Large intestine (tissue), 3 donors: ENCODE measurements at regions not wholly inside any gene's neighbourhood (a gene's known extent, or its start where the extent isn't known, plus 50 kb on each side); places are given as distances from the start of the nearest gene placed in this dataset.
A peak's percentile ranks its signal among the peaks of the same experiment; 100 is the strongest.

Experiments
- DNase-seq, 2 donors: peaks; one replicate each; pipeline versions ENCODE4 v3.0.0 to v3.0.0-alpha.2; 2013
- H3K27ac ChIP-seq: one replicate; pipeline ENCODE4 v1.5.1; 2013; ENCODE audit warnings: low read length
- H3K27me3 ChIP-seq: 2 replicates; pipeline ENCODE4 v1.6.1; 2013; ENCODE audit warnings: low read length; ENCODE audit not compliant: control insufficient read depth, insufficient read depth
- H3K36me3 ChIP-seq: 2 replicates; pipeline ENCODE4 v1.6.1; 2013; ENCODE audit warnings: low read length; ENCODE audit not compliant: control insufficient read depth, insufficient read depth
- H3K4me1 ChIP-seq: one replicate; pipeline ENCODE4 v1.6.1; 2013; ENCODE audit warnings: low read length; ENCODE audit not compliant: control insufficient read depth, insufficient read depth
- H3K4me3 ChIP-seq: one replicate; pipeline ENCODE4 v1.5.1; 2013; ENCODE audit warnings: low read length
- H3K9me3 ChIP-seq: one replicate; pipeline ENCODE4 v1.6.1; 2013; ENCODE audit warnings: mild to moderate bottlenecking, low read depth, low read length, moderate library complexity; ENCODE audit not compliant: control insufficient read depth
- WGBS: methylation state at CpG from one replicate; pipeline ENCODE4 v1.1.5; 2013; ENCODE audit warnings: low lambda C conversion rate; ENCODE audit not compliant: insufficient coverage; 5-methylcytosine and 5-hydroxymethylcytosine counted together

DNA sequence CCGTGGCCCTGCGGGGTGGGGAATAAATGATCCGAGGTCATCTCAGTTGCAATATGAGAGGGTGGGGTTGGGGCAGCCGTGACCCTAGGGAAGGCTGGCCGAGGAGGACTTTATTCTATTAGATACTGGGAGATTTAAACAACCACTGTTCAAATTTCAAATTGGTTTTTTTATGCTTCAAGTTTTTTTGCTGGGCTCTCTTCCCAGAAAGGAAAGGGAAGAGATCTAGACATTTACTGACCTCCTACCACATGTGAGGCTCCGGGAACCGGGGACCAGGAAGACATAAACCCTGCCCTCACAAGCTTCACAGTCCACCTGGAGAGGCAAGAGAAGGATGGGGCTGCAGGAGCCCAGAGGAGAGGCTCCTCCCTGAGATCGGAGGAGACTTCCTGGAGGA lies 207.3 kb downstream of the FOXD2 start:
- no peak overlapping the region for H3K4me3 ChIP-seq
- no peaks in the 10 kb centered on the region for H3K9me3 ChIP-seq
- H3K4me1 ChIP-seq: peaks cover 10% of the 10 kb centered on the region
- no peak overlapping the region for H3K27ac ChIP-seq
- WGBS: 60% methylated on average over 1 of the region's 8 CpGs
- H3K36me3 ChIP-seq: no peaks in the 10 kb centered on the region
- peak in 1 of 2 donors; percentile 21 for DNase-seq
- H3K27me3 ChIP-seq: no peaks in the 10 kb centered on the region

DNA sequence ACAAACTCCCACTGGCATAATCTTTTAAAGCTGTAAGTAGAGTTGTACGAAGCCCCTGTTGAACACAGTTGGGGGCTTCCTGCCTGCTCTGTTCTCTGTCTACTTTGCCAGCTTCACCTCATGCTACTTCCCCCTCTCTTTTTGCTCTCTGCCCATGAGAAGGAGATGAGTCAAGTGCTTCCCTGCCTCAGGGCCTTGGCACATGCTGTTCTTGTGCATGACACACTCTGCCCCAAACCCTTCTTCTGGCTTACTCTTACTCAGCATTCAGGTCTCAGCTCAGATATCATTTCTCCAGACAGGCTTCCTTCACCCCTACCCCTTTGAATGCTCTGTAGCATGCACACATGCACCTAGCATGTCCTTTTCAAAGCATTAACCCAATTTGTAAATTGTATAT lies 208.8 kb downstream of the FOXD2 start:
- Histone ChIP-seq H3K27ac (no peak overlapping the region), H3K9me3 (no peaks in the 10 kb centered on the region), H3K27me3 (no peaks in the 10 kb centered on the region), H3K36me3 (no peaks in the 10 kb centered on the region), H3K4me1 (peaks cover 24% of the 10 kb centered on the region), H3K4me3 (no peak overlapping the region)
- DNase-seq: no peak
- WGBS: no CpG with 5 or more reads among the region's 1 CpG

DNA sequence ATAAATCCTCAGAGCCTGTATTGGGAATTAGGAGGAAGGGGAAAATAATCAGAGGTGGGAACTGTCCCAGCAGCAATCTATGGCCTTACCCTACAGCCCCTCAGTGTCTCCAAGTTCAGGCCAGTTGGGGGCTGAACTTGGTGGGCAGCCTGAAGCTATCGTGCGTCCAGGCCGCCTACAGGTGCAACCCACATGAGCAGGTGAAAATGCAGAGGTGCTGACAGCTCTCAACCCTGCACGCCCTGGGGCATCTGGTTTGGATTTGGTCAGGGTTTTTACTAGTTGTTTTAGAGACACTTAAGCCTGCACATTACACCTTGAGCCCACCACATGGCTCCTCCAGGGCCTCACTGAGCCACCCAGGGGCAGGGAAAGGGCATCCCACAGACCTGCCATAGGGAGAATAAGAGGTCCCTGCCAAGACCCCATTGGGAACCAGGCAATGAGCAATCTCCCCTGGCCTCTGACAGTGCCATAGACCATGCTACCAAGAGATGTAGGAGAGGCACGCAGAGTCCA lies 209.5 kb downstream of the FOXD2 start:
- Histone ChIP-seq H3K27me3 (no peaks in the 10 kb centered on the region), H3K9me3 (no peaks in the 10 kb centered on the region), H3K4me1 (peaks cover 31% of the 10 kb centered on the region), H3K4me3 (no peak overlapping the region), H3K27ac (no peak overlapping the region), H3K36me3 (no peaks in the 10 kb centered on the region)
- WGBS: no CpG with 5 or more reads among the region's 5 CpGs
- no peak for DNase-seq

DNA sequence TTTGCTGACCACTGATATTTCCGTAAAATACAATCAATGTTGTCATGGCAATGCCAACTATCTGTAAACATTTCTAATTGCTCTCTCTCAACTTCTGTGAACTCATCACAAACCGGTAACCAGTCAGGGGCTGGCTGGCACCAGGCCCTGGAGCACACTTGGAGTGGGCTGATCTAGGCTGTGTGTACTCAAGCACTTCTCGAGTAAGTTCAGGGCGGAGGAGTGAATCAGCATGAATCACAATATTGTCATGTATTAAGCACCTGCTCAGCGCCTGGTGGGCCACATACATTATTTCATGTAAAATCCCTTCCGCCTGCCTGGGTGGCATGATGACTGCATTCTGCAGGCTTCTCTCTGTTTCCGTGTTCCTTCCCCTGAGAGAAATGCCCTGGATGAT lies 212.4 kb downstream of the FOXD2 start:
- Histone ChIP-seq H3K9me3 (no peaks in the 10 kb centered on the region), H3K36me3 (no peaks in the 10 kb centered on the region), H3K27ac (peak overlapping the region; percentile 81), H3K4me1 (peaks cover 34% of the 10 kb centered on the region), H3K4me3 (no peak overlapping the region), H3K27me3 (no peaks in the 10 kb centered on the region)
- DNase-seq: peak; percentile 57 to 82
- WGBS: no CpG with 5 or more reads among the region's 7 CpGs

DNA sequence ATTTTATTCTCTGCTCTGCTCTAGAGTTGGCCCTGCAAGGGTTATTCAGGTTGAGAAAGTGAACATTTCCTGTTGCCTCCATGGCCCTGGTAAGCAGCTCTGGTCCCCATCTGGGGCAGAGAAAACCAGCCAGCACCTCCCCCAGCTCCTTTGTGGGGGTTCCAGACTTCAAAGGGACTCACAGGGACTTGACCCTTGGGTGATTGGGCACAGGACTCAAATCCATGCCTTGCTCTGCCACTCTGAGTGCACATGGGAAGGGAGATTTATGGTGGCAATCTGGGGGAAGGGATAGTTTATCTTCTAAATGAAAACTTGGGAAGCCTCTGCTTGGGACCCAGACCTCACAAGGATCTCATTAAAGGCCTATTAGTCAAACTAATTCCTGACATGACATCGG lies 212.8 kb downstream of the FOXD2 start:
- no peaks in the 10 kb centered on the region for H3K27me3 ChIP-seq
- WGBS: no CpG with 5 or more reads among the region's 1 CpG

DNA sequence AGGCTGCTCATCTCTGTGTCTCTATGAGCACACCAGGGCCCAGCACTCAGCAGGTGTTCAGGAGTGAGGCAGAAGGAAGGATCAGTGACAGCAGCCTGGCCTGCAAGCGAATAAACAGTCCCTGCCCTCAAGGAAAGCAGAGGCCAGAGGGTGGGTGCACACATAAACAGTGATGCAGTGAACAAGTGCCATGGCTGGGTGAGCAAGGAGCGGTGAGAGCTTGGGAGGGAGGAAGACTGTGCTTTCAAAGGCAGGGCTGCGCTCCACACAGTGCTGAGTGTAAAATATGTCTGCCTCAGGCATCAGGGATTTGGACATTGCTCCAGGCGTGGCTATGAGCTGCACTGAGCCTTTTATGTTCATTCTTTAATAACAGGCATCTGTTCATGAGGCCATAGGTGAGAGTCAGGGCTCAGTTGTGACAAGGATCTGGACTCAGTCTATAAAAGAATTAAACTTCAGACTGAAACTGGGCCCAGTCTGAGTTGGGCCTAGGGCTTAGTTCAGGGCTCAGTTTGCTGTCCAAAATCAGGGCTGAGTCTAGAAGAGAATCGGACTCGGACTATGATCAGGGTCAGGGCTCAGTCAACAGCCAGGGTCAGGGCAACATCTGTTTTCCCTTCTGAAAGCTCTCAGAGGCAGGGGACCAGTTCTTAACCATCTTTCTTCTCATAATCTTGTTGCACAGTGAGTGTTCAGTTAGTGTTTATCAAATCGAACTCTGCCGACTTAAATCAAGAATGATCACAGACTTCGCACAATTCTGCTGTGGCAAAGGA lies 213.7 kb downstream of the FOXD2 start:
- peak; percentile 77 to 93 for DNase-seq
- Histone ChIP-seq H3K4me1 (peaks cover 34% of the 10 kb centered on the region), H3K36me3 (no peaks in the 10 kb centered on the region)

More for the DNA sequence above, 212.8 kb downstream of the FOXD2 start:
- Histone ChIP-seq H3K36me3 (no peaks in the 10 kb centered on the region), H3K9me3 (no peaks in the 10 kb centered on the region), H3K27ac (peak overlapping the region; percentile 81), H3K4me1 (peaks cover 34% of the 10 kb centered on the region), H3K4me3 (no peak overlapping the region)
- no peak for DNase-seq

DNA sequence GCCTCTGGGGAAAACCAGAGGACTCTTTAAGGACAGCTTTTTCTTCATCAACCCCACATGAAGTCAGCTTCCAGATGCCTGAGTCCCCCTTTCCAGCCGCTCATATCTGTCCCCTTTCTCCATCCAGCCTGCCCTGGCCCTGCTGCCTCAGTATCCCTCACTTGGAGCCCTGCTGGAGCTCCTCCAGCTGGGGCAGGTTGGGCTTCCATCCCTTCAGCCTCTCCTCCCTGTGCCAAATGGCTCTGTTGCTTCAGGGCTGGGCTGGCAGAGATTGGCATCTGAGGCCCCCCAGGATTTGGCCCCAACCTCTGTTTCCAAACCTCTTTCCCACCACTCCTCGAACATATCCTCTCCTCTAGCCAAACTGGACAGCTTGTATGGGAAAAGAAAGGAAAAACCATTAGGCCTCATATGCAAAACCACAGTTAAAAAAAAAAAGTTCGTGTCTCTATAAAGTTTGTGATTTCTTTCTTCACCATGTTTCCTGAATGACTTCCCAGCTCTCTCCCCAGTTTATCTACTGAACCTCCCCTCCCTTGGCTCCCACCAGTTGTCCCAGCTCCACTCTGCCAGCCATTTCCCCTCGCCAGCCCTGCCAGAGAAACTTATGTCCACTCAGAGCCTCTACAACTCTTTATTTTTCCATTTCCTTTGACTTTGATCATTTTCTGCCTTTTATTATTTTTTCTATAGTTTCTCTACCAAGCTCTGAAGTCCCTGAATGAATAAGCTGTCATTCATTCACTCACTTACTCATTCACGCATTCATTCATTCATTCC lies 217.9 kb downstream of the FOXD2 start:
- Histone ChIP-seq H3K27ac (no peak overlapping the region), H3K36me3 (no peaks in the 10 kb centered on the region), H3K4me1 (peaks cover 22% of the 10 kb centered on the region), H3K9me3 (no peaks in the 10 kb centered on the region), H3K4me3 (no peak overlapping the region), H3K27me3 (no peaks in the 10 kb centered on the region)
- no peak for DNase-seq
- 100% methylated on average over 2 of the region's 5 CpGs for WGBS

More for the DNA sequence above, 213.7 kb downstream of the FOXD2 start:
- Histone ChIP-seq H3K4me3 (no peak overlapping the region), H3K27ac (peak overlapping the region; percentile 81), H3K9me3 (no peaks in the 10 kb centered on the region), H3K27me3 (no peaks in the 10 kb centered on the region)
- no CpG with 5 or more reads among the region's 9 CpGs for WGBS

DNA sequence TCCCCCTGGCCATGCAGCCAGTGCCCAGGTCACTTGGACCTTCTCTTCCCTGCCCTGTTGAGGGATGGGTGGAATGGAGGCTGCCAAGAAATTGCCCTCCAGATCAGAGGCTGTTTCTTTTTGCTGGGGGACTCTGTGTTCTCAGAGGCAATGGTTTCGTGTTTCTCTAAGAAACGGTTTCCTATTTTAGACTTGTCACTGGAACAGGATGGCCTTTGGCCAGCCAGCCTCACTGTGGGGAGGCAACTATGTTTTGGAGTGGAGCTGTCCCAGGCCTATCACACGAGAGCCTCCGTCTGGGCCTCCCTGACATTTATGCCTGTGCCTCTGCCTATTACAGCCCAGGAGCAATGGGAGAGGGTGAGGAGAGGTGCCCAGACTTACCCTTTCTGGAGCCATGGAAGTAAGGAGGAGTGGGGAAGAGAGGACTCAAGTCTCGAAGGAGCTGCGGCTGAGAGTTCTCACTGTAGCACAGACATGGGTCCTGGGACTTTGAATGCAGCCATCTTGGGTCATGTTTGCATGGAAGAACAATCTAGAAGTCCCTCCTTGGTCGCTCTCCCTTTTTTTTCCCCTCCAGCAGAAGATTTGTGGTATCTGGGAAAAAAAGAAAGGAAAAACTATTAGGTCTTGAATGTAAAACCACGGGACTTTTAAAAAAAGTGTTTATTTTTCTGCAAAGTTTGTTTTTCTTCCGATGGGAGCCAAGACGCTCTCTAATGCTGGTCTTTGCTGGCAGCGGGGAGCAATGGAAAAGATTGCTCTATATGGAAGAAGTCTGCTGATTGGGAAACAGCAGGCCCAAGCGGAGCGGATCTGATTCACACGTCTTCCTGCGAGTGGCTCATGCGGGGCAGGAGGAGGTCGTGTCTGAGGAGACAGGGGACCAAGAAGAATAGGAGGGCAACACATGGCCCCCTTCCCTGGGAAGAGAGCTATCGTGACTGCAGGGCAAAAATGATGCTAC lies 219.2 kb downstream of the FOXD2 start:
- no CpG with 5 or more reads among the region's 18 CpGs for WGBS
- Histone ChIP-seq H3K27ac (no peak overlapping the region), H3K4me1 (peaks cover 10% of the 10 kb centered on the region), H3K9me3 (no peaks in the 10 kb centered on the region), H3K27me3 (no peaks in the 10 kb centered on the region), H3K36me3 (no peaks in the 10 kb centered on the region), H3K4me3 (no peak overlapping the region)
- DNase-seq: no peak

DNA sequence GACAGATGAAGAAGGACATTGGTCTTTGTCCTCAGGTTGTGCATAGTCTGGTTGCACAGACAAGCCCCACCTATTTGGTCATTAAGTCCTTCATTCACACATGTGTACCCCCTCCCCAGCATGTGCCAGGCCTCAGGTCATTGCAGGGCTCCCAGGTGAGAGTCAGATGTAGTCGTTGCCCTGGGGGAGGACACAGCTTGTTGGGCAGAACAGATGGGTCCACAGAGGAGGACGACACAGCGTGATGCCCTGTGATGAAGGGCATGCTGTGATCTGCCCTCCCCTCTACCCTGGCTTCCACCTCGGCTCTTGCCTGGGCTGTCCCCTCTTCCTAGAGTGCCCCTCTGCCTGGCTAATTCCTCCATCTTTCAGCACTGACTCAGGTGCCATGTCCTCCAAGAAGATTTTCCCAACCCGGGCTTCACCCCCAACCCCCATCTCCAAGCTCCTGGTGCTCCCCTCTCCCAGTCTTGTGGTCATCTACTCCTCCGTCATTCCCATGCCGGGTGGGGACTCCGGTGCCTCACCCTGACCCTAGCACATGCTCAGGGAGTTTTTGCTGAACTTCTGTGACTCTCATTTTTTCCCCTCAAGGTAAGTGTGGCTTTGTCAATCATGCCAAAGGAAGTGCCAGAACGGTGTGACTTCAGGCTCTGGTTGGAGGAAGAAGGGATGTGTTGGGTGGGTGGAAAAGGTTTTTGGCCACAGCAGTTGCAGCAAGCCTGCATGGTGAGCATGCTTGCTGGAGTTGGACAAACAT lies 220.5 kb downstream of the FOXD2 start:
- H3K4me3 ChIP-seq: no peak overlapping the region
- H3K4me1 ChIP-seq: no peaks in the 10 kb centered on the region
- DNase-seq: no peak
- H3K9me3 ChIP-seq: no peaks in the 10 kb centered on the region
- H3K36me3 ChIP-seq: no peaks in the 10 kb centered on the region
- H3K27ac ChIP-seq: no peak overlapping the region
- no CpG with 5 or more reads among the region's 9 CpGs for WGBS
- no peaks in the 10 kb centered on the region for H3K27me3 ChIP-seq
